ENCODE measurements at regions not wholly inside any gene's neighbourhood (a gene's known extent, or its start where the extent isn't known, plus 50 kb on each side); places are given as distances from the start of the nearest gene placed in this dataset.

DNA sequence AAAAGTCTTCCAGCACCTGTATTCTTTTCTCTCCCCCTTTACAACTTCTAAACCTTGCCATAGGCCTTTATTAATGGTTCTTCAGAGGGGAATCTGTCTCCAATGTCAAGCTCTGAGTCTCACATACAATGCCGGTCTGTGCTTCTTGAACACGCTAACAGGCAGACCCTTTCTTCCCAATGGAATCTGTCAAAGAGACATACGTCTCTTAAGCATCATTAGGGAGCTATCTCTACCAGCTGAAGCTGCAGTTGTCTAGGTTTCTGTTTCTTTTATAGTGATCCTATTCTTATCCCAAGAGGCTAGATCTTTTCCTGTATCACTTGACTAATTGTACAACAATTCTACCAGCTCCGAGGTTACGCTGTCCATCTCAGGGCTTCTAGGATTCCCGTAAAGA is 560.8 kb upstream of the NBEA start:
- Histone ChIP-seq H3K56ac (ENCODE audit: extremely low read depth, insufficient read depth, low read length) (no peak overlapping the region), H3K79me1 (ENCODE audit: low read depth in 1 of 2, low read length in 2 of 2) (no peaks in the 10 kb centered on the region), H3K18ac (ENCODE audit: low read depth, low read length) (no peak overlapping the region), H4K5ac (ENCODE audit: low read depth, low read length) (no peak overlapping the region), H3K9me3 (ENCODE audit: control insufficient read depth, insufficient read depth, low read length) (no peaks in the 10 kb centered on the region), H3K36me3 (ENCODE audit: control insufficient read depth, insufficient read depth, low read length) (no peaks in the 10 kb centered on the region), H3K27ac (ENCODE audit: insufficient read depth, low read length) (no peak overlapping the region), H3K4me2 (ENCODE audit: low read depth, low read length) (no peak overlapping the region), H2BK20ac (ENCODE audit: low read depth, low read length) (no peak overlapping the region), H4K8ac (ENCODE audit: low read depth in 2 of 2, low read length in 2 of 2) (no peak overlapping the region), H3K27me3 (ENCODE audit: control insufficient read depth, insufficient read depth, low read length) (no peaks in the 10 kb centered on the region; the same call in 1 of the 2 replicates), H3K4me3 (ENCODE audit: insufficient read depth, low read depth, low read length) (no peak overlapping the region), H3K23ac (ENCODE audit: low read depth, low read length) (no peak overlapping the region), H2AK5ac (ENCODE audit: low read depth, low read length) (no peak overlapping the region), H3K9me1 (ENCODE audit: insufficient read depth, low read length) (no peaks in the 10 kb centered on the region; the same call in 1 of the 2 replicates), H2BK15ac (ENCODE audit: low read depth, low read length) (no peak overlapping the region), H2AK9ac (replicated peaks; ENCODE audit: low read depth, low read length, poor library complexity) (no peak overlapping the region), H3K9ac (ENCODE audit: low read depth, low read length) (no peak overlapping the region), H3K4me1 (ENCODE audit: control insufficient read depth, insufficient read depth, low read length) (no peaks in the 10 kb centered on the region), H2AFZ (replicated peaks; ENCODE audit: low read length, poor library complexity) (no peak overlapping the region), H4K91ac (ENCODE audit: insufficient read depth, low read depth, low read length) (no peak overlapping the region), H3K4ac (ENCODE audit: low read depth, low read length) (no peak overlapping the region), H2BK120ac (ENCODE audit: low read depth, low read length) (no peak overlapping the region), H2BK5ac (ENCODE audit: low read depth, low read length, poor library complexity, severe bottlenecking) (no peak overlapping the region), H4K20me1 (ENCODE audit: insufficient read depth, low read length) (no peaks in the 10 kb centered on the region), H3K14ac (replicated peaks; ENCODE audit: low read depth, low read length) (no peak overlapping the region)
- intact Hi-C loops (cut with micrococcal nuclease) (no loop called here), dilution Hi-C loops (cut with HindIII; ENCODE audit: low sequenced_read_pairs, unreplicated experiment) (no loop called here), in situ Hi-C loops (cut with MboI; ENCODE audit: low sequenced_read_pairs) (no loop called here)
- WGBS, 2 experiments (ENCODE audit: extremely low coverage in 2 of 2, insufficient read length in 1 of 2), result no CpG with 5 or more reads among the region's 6 CpGs
- CTCF ChIA-PET, result no interaction called here
- no peak for ATAC-seq (ENCODE audit: low read depth)
- POLR2A ChIA-PET (ENCODE audit: unreplicated experiment), result no interaction called here
- no peak for TF ChIP-seq MXI1 (IDR thresholded peaks at IDR 0.05; ENCODE audit: borderline replicate concordance, low read depth, low read length)
- TF ChIP-seq, protein P1, sequence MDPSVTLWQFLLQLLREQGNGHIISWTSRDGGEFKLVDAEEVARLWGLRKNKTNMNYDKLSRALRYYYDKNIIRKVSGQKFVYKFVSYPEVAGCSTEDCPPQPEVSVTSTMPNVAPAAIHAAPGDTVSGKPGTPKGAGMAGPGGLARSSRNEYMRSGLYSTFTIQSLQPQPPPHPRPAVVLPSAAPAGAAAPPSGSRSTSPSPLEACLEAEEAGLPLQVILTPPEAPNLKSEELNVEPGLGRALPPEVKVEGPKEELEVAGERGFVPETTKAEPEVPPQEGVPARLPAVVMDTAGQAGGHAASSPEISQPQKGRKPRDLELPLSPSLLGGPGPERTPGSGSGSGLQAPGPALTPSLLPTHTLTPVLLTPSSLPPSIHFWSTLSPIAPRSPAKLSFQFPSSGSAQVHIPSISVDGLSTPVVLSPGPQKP (IDR thresholded peaks at IDR 0.05; ENCODE audit: borderline replicate concordance, low read depth, low read length), result no peak
- TF ChIP-seq BHLHE40 (IDR thresholded peaks at IDR 0.05; ENCODE audit: low read depth, low read length), result no peak
- TF ChIP-seq SMC3 (IDR thresholded peaks at IDR 0.05; ENCODE audit: low read depth, low read length), result no peak
- TF ChIP-seq RFX5 (IDR thresholded peaks at IDR 0.05; ENCODE audit: low read depth, low read length), result no peak
- no peak for TF ChIP-seq NFE2L2 (IDR thresholded peaks at IDR 0.05; ENCODE audit: low read depth, low read length)
- TF ChIP-seq MAFK (IDR thresholded peaks at IDR 0.05; ENCODE audit: low read depth, low read length), result no peak
- BruUV-seq (replicated peaks), result no TSS peak
- DNase-seq, result no peak

All from IMR-90 (cell line).